Neuronal stem cell (in vitro differentiated cells): ENCODE measurements at regions not wholly inside any gene's neighbourhood (a gene's known extent, or its start where the extent isn't known, plus 50 kb on each side); places are given as distances from the start of the nearest gene placed in this dataset.

Experiments
- DNase-seq: peaks from one replicate; pipeline ENCODE4 v3.0.0-alpha.2; 2013; ENCODE audit warnings: low spot score
- H2AFZ ChIP-seq: one replicate; pipeline ENCODE4 v1.6.1; 2013; ENCODE audit warnings: mild to moderate bottlenecking, low read length, inconsistent platforms
- H2AK5ac ChIP-seq: 2 replicates; pipeline ENCODE4 v1.6.1; 2013; ENCODE audit warnings: low read depth, mild to moderate bottlenecking, inconsistent platforms, low read length, moderate library complexity, mixed read lengths
- H2BK120ac ChIP-seq: 2 replicates; pipeline ENCODE4 v1.6.1; 2013; ENCODE audit warnings: low read depth, mild to moderate bottlenecking, inconsistent platforms, low read length, moderate library complexity, mixed read lengths
- H2BK12ac ChIP-seq: one replicate; pipeline ENCODE4 v1.6.1; 2013; ENCODE audit warnings: low read length, inconsistent platforms
- H2BK15ac ChIP-seq: 2 replicates; pipeline ENCODE4 v1.6.1; 2013; ENCODE audit warnings: mild to moderate bottlenecking, low read length, inconsistent platforms, mixed read lengths
- H2BK5ac ChIP-seq: one replicate; pipeline ENCODE4 v1.6.1; 2013; ENCODE audit warnings: inconsistent platforms, mild to moderate bottlenecking, low read length, moderate library complexity
- H3K14ac ChIP-seq: one replicate; pipeline ENCODE4 v1.6.1; 2013; ENCODE audit warnings: low read length, inconsistent platforms
- H3K18ac ChIP-seq: 2 replicates; pipeline ENCODE4 v1.6.1; 2013; ENCODE audit warnings: low read length, inconsistent platforms
- H3K23ac ChIP-seq: 2 replicates; pipeline ENCODE4 v1.6.1; 2013; ENCODE audit warnings: low read depth, mild to moderate bottlenecking, mixed read lengths, low read length, inconsistent platforms; ENCODE audit not compliant: poor library complexity
- H3K27ac ChIP-seq: replicated peaks from 3 replicates; pipeline ENCODE4 v1.5.1; 2013; ENCODE audit warnings: low read length, inconsistent platforms
- H3K27me3 ChIP-seq, 3 experiments: 2 replicates each; pipeline ENCODE4 v1.6.1; 2013; ENCODE audit warnings: low read length in 3 of 3, mild to moderate bottlenecking in 2 of 3, inconsistent platforms in 1 of 3, low read depth in 1 of 3, mixed read lengths in 1 of 3, moderate library complexity in 1 of 3; ENCODE audit not compliant: control insufficient read depth in 3 of 3, insufficient read depth in 3 of 3
- H3K36me3 ChIP-seq, 2 donors: replicated peaks in 1 of 2; 2 replicates each; pipeline ENCODE4 v1.6.1; 2013; ENCODE audit warnings: low read length in 2 of 2; ENCODE audit not compliant: control insufficient read depth in 2 of 2, insufficient read depth in 2 of 2
- H3K4ac ChIP-seq: 2 replicates; pipeline ENCODE4 v1.6.1; 2013; ENCODE audit warnings: inconsistent platforms, mild to moderate bottlenecking, low read length, moderate library complexity
- H3K4me1 ChIP-seq, 2 donors: 1 replicate in 1 of 2; 2 replicates in 1 of 2; pipeline ENCODE4 v1.6.1; 2013; ENCODE audit warnings: low read length in 2 of 2, low read depth in 1 of 2; ENCODE audit not compliant: control insufficient read depth in 2 of 2, insufficient read depth in 1 of 2
- H3K4me2 ChIP-seq: one replicate; pipeline ENCODE4 v1.6.1; 2013; ENCODE audit warnings: mild to moderate bottlenecking, low read length, inconsistent platforms; ENCODE audit not compliant: insufficient read depth, poor library complexity, severe bottlenecking
- H3K4me3 ChIP-seq, 2 donors: 2 replicates each; pipeline ENCODE4 v1.5.1; 2013; ENCODE audit warnings: low read length in 2 of 2, mild to moderate bottlenecking in 2 of 2, inconsistent platforms in 1 of 2, moderate library complexity in 1 of 2
- H3K79me1 ChIP-seq: one replicate; pipeline ENCODE4 v1.6.1; 2013; ENCODE audit warnings: low read depth, mild to moderate bottlenecking, inconsistent platforms, low read length, moderate library complexity
- H3K9ac ChIP-seq: one replicate; pipeline ENCODE4 v1.6.1; 2013; ENCODE audit warnings: mild to moderate bottlenecking, low read depth, low read length, inconsistent platforms; ENCODE audit not compliant: poor library complexity
- H3K9me3 ChIP-seq, 2 donors: replicated peaks in 1 of 2; 2 replicates each; pipeline versions ENCODE3 to v1.6.1; 2013; ENCODE audit warnings: low read length in 2 of 2, mild to moderate bottlenecking in 2 of 2, inconsistent platforms in 1 of 2, low read depth in 1 of 2, mixed read lengths in 1 of 2, moderate library complexity in 1 of 2; ENCODE audit not compliant: control insufficient read depth in 2 of 2, insufficient read depth in 1 of 2
- H4K8ac ChIP-seq: one replicate; pipeline ENCODE4 v1.6.1; 2013; ENCODE audit warnings: low read depth, mild to moderate bottlenecking, inconsistent platforms, low read length, moderate library complexity
- H4K91ac ChIP-seq: one replicate; pipeline ENCODE4 v1.6.1; 2013; ENCODE audit warnings: low read length, low read depth, mild to moderate bottlenecking, inconsistent platforms; ENCODE audit not compliant: poor library complexity
- WGBS, 2 donors: extraction: QIAGEN DNeasy Blood & Tissue Kit; methylation state at CpG; one replicate each; pipeline ENCODE4 v1.1.7; 2013; ENCODE audit warnings: missing lambda C conversion rate in 2 of 2, mixed read lengths in 1 of 2; ENCODE audit not compliant: insufficient read length in 2 of 2, insufficient replicate concordance in 1 of 2; ENCODE audit errors: extremely low coverage in 2 of 2; 5-methylcytosine and 5-hydroxymethylcytosine counted together

DNA sequence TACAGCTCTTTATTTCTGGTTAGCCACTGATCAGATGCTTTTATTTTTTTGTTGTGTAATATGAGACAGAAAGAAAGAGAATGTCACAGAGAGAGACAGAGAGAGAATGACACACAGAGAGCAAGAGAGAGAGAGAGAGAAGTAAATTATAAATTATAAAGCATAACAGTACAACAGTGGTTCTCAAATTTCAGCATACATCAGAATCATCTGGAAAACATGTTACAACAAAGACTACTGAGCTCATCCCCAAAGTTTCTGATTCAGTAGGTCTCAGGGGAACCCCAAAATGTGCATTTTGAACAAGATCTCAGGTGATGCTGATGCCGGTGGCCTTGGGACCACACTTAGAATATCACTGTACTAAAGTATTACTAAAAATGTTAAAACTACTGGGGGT is 245.8 kb upstream of the DIAPH2 start:
- H3K36me3 ChIP-seq = no peaks in the 10 kb centered on the region
- no peak overlapping the region for H4K8ac ChIP-seq
- H3K27ac ChIP-seq = no peak overlapping the region
- no peak for DNase-seq
- WGBS, 2 donors = no CpG with 5 or more reads among the region's 1 CpG
- H3K14ac ChIP-seq = no peak overlapping the region
- no peak overlapping the region for H4K91ac ChIP-seq
- no peak overlapping the region for H3K4me3 ChIP-seq
- H3K79me1 ChIP-seq = no peaks in the 10 kb centered on the region
- no peak overlapping the region for H3K4me2 ChIP-seq
- H2BK15ac ChIP-seq = no peak overlapping the region
- no peak overlapping the region for H2BK5ac ChIP-seq
- H3K27me3 ChIP-seq = no peaks in the 10 kb centered on the region
- no peak overlapping the region for H2BK12ac ChIP-seq
- H2BK120ac ChIP-seq = no peak overlapping the region
- no peaks in the 10 kb centered on the region for H3K4me1 ChIP-seq
- no peak overlapping the region for H3K9ac ChIP-seq
- no peak overlapping the region for H2AK5ac ChIP-seq
- no peak overlapping the region for H3K4ac ChIP-seq
- no peak overlapping the region for H3K23ac ChIP-seq
- H3K18ac ChIP-seq = no peak overlapping the region
- no peaks in the 10 kb centered on the region for H3K9me3 ChIP-seq
- no peak overlapping the region for H2AFZ ChIP-seq

- Histone ChIP-seq H3K4me3 (no peak overlapping the region), H3K79me1 (no peaks in the 10 kb centered on the region), H4K8ac (no peak overlapping the region), H3K14ac (no peak overlapping the region), H3K4me1 (no peaks in the 10 kb centered on the region), H4K91ac (no peak overlapping the region), H3K4ac (no peak overlapping the region), H2BK12ac (no peak overlapping the region), H2AFZ (no peak overlapping the region), H3K36me3 (no peaks in the 10 kb centered on the region), H3K23ac (no peak overlapping the region), H2AK5ac (no peak overlapping the region), H3K9ac (no peak overlapping the region), H2BK5ac (no peak overlapping the region), H3K9me3 (no peaks in the 10 kb centered on the region), H3K27me3 (no peaks in the 10 kb centered on the region), H2BK15ac (no peak overlapping the region), H3K18ac (no peak overlapping the region), H3K27ac (no peak overlapping the region), H2BK120ac (no peak overlapping the region), H3K4me2 (no peak overlapping the region)
- no peak for DNase-seq
- no CpG with 5 or more reads among the region's 6 CpGs for WGBS, 2 donors
Measured at GRCh38 chrX:96440941-96441340, 243.7 kb upstream of the DIAPH2 start.

- H3K36me3 ChIP-seq = no peaks in the 10 kb centered on the region
- H3K18ac ChIP-seq = no peak overlapping the region
- no peak overlapping the region for H2BK15ac ChIP-seq
- no peaks in the 10 kb centered on the region for H3K79me1 ChIP-seq
- no peak overlapping the region for H3K23ac ChIP-seq
- H3K4me1 ChIP-seq = no peaks in the 10 kb centered on the region
- DNase-seq = no peak
- no peak overlapping the region for H2AK5ac ChIP-seq
- H3K9ac ChIP-seq = no peak overlapping the region
- no peak overlapping the region for H3K14ac ChIP-seq
- no CpG with 5 or more reads among the region's 9 CpGs for WGBS, 2 donors
- H2BK5ac ChIP-seq = no peak overlapping the region
- H3K4me3 ChIP-seq = no peak overlapping the region
- no peaks in the 10 kb centered on the region for H3K27me3 ChIP-seq
- H4K91ac ChIP-seq = no peak overlapping the region
- no peak overlapping the region for H2AFZ ChIP-seq
- H3K9me3 ChIP-seq = no peaks in the 10 kb centered on the region
- H3K4ac ChIP-seq = no peak overlapping the region
- no peak overlapping the region for H2BK120ac ChIP-seq
- no peak overlapping the region for H3K4me2 ChIP-seq
- no peak overlapping the region for H3K27ac ChIP-seq
- no peak overlapping the region for H4K8ac ChIP-seq
- no peak overlapping the region for H2BK12ac ChIP-seq
Measured at GRCh38 chrX:96445531-96446065, 239.0 kb upstream of the DIAPH2 start.

- no peak overlapping the region for H3K4me2 ChIP-seq
- no peak overlapping the region for H4K91ac ChIP-seq
- no peaks in the 10 kb centered on the region for H3K79me1 ChIP-seq
- H3K14ac ChIP-seq = no peak overlapping the region
- no peak overlapping the region for H2BK5ac ChIP-seq
- no peaks in the 10 kb centered on the region for H3K36me3 ChIP-seq
- H2BK15ac ChIP-seq = no peak overlapping the region
- no peak overlapping the region for H3K23ac ChIP-seq
- H2BK120ac ChIP-seq = no peak overlapping the region
- DNase-seq = no peak
- no peak overlapping the region for H3K18ac ChIP-seq
- no peak overlapping the region for H3K27ac ChIP-seq
- H3K4me3 ChIP-seq = no peak overlapping the region
- H3K4me1 ChIP-seq = no peaks in the 10 kb centered on the region
- H2AFZ ChIP-seq = no peak overlapping the region
- whole genome bisulfite sequencing, 2 donors = no CpG with 5 or more reads among the region's 3 CpGs
- no peaks in the 10 kb centered on the region for H3K9me3 ChIP-seq
- no peaks in the 10 kb centered on the region for H3K27me3 ChIP-seq
- H4K8ac ChIP-seq = no peak overlapping the region
- H3K9ac ChIP-seq = no peak overlapping the region
- no peak overlapping the region for H2BK12ac ChIP-seq
- no peak overlapping the region for H2AK5ac ChIP-seq
- H3K4ac ChIP-seq = no peak overlapping the region
Measured at GRCh38 chrX:96446524-96446923, 238.1 kb upstream of the DIAPH2 start.
